SW480 (cell line): ENCODE measurements at regions not wholly inside any gene's neighbourhood (a gene's known extent, or its start where the extent isn't known, plus 50 kb on each side); places are given as distances from the start of the nearest gene placed in this dataset.

Experiments used
- DNase-seq: peaks from one replicate; pipeline ENCODE4 v3.0.0-alpha.2; 2016; ENCODE audit warnings: low spot score

- no peak for DNase-seq
These were observed 93.7 kb upstream of the OSMR start for GRCh38 chr5:38752012-38752536.

- DNase-seq, result no peak
These were observed 93.2 kb upstream of the OSMR start for GRCh38 chr5:38752622-38753021.

GRCh38 chr5:38753141-38753540, 92.7 kb upstream of the OSMR start:
- no peak for DNase-seq

GRCh38 chr5:38753776-38754175, 92.0 kb upstream of the OSMR start:
- no peak for DNase-seq

GRCh38 chr5:38755181-38755580, 90.6 kb upstream of the OSMR start:
- DNase-seq, result no peak

- no peak for DNase-seq
These were observed 89.7 kb upstream of the OSMR start for GRCh38 chr5:38756068-38756467.

- DNase-seq, result no peak
These were observed 88.2 kb upstream of the OSMR start for GRCh38 chr5:38757451-38758245.

- DNase-seq, result no peak
These were observed 86.8 kb upstream of the OSMR start for GRCh38 chr5:38758774-38759600.

- no peak for DNase-seq
These were observed 80.8 kb upstream of the OSMR start for GRCh38 chr5:38764937-38765391.

- DNase-seq, result no peak
These were observed 80.4 kb upstream of the OSMR start for GRCh38 chr5:38765399-38765861.

- no peak for DNase-seq
These were observed 79.7 kb upstream of the OSMR start for GRCh38 chr5:38766151-38766550.

GRCh38 chr5:38768412-38769211, 77.2 kb upstream of the OSMR start:
- no peak for DNase-seq

GRCh38 chr5:38772471-38772870, 73.3 kb upstream of the OSMR start:
- no peak for DNase-seq

GRCh38 chr5:38775218-38775840, 70.5 kb upstream of the OSMR start:
- DNase-seq, result no peak

- no peak for DNase-seq
These were observed 69.5 kb upstream of the OSMR start for GRCh38 chr5:38776149-38776896.

GRCh38 chr5:38777111-38777510, 68.7 kb upstream of the OSMR start:
- no peak for DNase-seq

GRCh38 chr5:38780316-38780715, 65.5 kb upstream of the OSMR start:
- no peak for DNase-seq

- DNase-seq, result peak; percentile 1
These were observed 64.9 kb upstream of the OSMR start for GRCh38 chr5:38780945-38781344.

GRCh38 chr5:38782180-38782835, 63.5 kb upstream of the OSMR start:
- no peak for DNase-seq

- peak; percentile 16 for DNase-seq
These were observed 62.7 kb upstream of the OSMR start for GRCh38 chr5:38783011-38783561.
